ENCODE measurements at regions not wholly inside any gene's neighbourhood (a gene's known extent, or its start where the extent isn't known, plus 50 kb on each side); places are given as distances from the start of the nearest gene placed in this dataset.

GRCh38 chr11:45468267-45468856, 182.2 kb upstream of the SYT13 start:
- DNase-seq (ENCODE audit: low spot score) = no peak
- TF ChIP-seq GABPA (IDR thresholded peaks at IDR 0.05 in 1 of 2, conservative IDR thresholded peaks at IDR 0.05 in 1 of 2) (peak in 1 of 2 donors; percentile 45), CTCF (IDR thresholded peaks at IDR 0.05; ENCODE audit: low read depth, low read length, missing input control) (no peak), NR2F2 (IDR thresholded peaks at IDR 0.05) (peak; percentile 44)
- H3K27ac ChIP-seq (ENCODE audit: low read depth in 1 of 2, low read length in 2 of 2) = no peak overlapping the region

DNA sequence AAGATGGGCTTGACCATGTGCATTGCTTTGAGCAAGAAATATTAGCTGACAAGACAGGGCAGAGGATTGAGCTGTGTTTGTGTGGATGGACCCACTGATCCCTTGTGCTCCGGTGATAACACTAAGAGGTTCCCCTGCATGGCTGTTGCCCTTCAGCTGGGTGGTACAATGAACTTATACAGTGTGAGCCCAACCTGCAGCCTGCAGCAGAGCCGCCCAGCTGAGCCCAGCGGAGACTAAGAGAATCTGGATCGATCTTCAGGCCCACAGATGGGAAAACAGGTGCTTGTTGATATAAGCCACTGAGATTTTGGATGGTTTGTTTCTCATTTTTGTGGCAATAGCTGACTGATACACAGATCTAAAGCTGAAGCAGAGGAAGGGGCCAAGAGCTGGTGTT, 177.4 kb upstream of the SYT13 start:
- DNase-seq (ENCODE audit: low spot score) = no peak
- no peak for TF ChIP-seq TAF1 (conservative IDR thresholded peaks at IDR 0.05)
- TF ChIP-seq, protein P1, sequence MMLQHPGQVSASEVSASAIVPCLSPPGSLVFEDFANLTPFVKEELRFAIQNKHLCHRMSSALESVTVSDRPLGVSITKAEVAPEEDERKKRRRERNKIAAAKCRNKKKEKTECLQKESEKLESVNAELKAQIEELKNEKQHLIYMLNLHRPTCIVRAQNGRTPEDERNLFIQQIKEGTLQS (IDR thresholded peaks at IDR 0.05) = no peak
- TF ChIP-seq JUND (IDR thresholded peaks at IDR 0.05) = no peak
- TF ChIP-seq, protein P2, sequence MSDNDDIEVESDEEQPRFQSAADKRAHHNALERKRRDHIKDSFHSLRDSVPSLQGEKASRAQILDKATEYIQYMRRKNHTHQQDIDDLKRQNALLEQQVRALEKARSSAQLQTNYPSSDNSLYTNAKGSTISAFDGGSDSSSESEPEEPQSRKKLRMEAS (IDR thresholded peaks at IDR 0.05) = no peak
- TF ChIP-seq, protein P3, sequence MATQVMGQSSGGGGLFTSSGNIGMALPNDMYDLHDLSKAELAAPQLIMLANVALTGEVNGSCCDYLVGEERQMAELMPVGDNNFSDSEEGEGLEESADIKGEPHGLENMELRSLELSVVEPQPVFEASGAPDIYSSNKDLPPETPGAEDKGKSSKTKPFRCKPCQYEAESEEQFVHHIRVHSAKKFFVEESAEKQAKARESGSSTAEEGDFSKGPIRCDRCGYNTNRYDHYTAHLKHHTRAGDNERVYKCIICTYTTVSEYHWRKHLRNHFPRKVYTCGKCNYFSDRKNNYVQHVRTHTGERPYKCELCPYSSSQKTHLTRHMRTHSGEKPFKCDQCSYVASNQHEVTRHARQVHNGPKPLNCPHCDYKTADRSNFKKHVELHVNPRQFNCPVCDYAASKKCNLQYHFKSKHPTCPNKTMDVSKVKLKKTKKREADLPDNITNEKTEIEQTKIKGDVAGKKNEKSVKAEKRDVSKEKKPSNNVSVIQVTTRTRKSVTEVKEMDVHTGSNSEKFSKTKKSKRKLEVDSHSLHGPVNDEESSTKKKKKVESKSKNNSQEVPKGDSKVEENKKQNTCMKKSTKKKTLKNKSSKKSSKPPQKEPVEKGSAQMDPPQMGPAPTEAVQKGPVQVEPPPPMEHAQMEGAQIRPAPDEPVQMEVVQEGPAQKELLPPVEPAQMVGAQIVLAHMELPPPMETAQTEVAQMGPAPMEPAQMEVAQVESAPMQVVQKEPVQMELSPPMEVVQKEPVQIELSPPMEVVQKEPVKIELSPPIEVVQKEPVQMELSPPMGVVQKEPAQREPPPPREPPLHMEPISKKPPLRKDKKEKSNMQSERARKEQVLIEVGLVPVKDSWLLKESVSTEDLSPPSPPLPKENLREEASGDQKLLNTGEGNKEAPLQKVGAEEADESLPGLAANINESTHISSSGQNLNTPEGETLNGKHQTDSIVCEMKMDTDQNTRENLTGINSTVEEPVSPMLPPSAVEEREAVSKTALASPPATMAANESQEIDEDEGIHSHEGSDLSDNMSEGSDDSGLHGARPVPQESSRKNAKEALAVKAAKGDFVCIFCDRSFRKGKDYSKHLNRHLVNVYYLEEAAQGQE (IDR thresholded peaks at IDR 0.05) = no peak
- Histone ChIP-seq H3K4me1 (ENCODE audit: control insufficient read depth in 4 of 4, insufficient read depth in 4 of 4, low read length in 3 of 4) (no peaks in the 10 kb centered on the region), H3K36me3 (ENCODE audit: control insufficient read depth in 4 of 4, insufficient read depth in 3 of 4, low read depth in 1 of 4, low read length in 3 of 4) (no peaks in the 10 kb centered on the region), H3K9ac (ENCODE audit: low read depth in 1 of 2, low read length in 2 of 2) (no peak overlapping the region), H3K9me3 (ENCODE audit: control insufficient read depth in 4 of 4, low read length in 3 of 4) (no peaks in the 10 kb centered on the region), H3K4me3 (ENCODE audit: low read depth in 1 of 3, low read length in 3 of 3) (no peak overlapping the region), H3K27me3 (ENCODE audit: control insufficient read depth in 4 of 4, insufficient read depth in 4 of 4, low read length in 3 of 4) (no peaks in the 10 kb centered on the region), H3K27ac (ENCODE audit: low read depth in 1 of 2, low read length in 2 of 2) (no peak overlapping the region)
- WGBS = 94% methylated on average over 4 of the region's 4 CpGs

More at GRCh38 chr11:45468267-45468856, 182.2 kb upstream of the SYT13 start:
- no peak overlapping the region for H3K4me3 ChIP-seq (ENCODE audit: low read depth in 1 of 3, low read length in 3 of 3)
- no peaks in the 10 kb centered on the region for H3K9me3 ChIP-seq (ENCODE audit: control insufficient read depth in 4 of 4, low read length in 3 of 4)
- no peaks in the 10 kb centered on the region for H3K4me1 ChIP-seq (ENCODE audit: control insufficient read depth in 4 of 4, insufficient read depth in 4 of 4, low read length in 3 of 4)
- H3K9ac ChIP-seq (ENCODE audit: low read depth in 1 of 2, low read length in 2 of 2) = no peak overlapping the region
- WGBS = 65% methylated on average over 7 of the region's 7 CpGs
- H3K36me3 ChIP-seq (ENCODE audit: control insufficient read depth in 4 of 4, insufficient read depth in 3 of 4, low read depth in 1 of 4, low read length in 3 of 4) = no peaks in the 10 kb centered on the region
- no peaks in the 10 kb centered on the region for H3K27me3 ChIP-seq (ENCODE audit: control insufficient read depth in 4 of 4, insufficient read depth in 4 of 4, low read length in 3 of 4)

DNA sequence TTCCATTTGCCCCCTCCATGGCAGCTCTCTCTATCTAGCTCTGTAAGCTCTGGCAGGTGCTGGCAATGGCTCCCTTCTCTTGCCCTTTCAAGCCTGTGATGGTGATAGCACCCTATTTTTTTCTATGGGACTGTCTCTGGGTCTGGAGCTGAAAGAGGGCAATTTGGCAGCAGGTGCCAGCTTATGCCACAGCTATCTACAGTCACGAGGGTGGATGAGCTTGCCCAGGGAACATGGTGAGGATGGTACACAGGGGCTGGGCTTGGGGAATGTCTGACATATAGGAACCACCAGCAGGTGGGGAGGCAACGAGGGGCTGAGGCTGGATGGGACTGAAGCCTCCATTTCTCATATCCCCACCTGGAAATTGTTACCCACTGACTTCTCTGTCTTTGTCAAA, 175.4 kb upstream of the SYT13 start:
- Histone ChIP-seq H3K27me3 (ENCODE audit: control insufficient read depth in 4 of 4, insufficient read depth in 4 of 4, low read length in 3 of 4) (no peaks in the 10 kb centered on the region), H3K27ac (ENCODE audit: low read depth in 1 of 2, low read length in 2 of 2) (no peak overlapping the region), H3K4me1 (ENCODE audit: control insufficient read depth in 4 of 4, insufficient read depth in 4 of 4, low read length in 3 of 4) (no peaks in the 10 kb centered on the region), H3K36me3 (ENCODE audit: control insufficient read depth in 4 of 4, insufficient read depth in 3 of 4, low read depth in 1 of 4, low read length in 3 of 4) (no peaks in the 10 kb centered on the region), H3K9ac (ENCODE audit: low read depth in 1 of 2, low read length in 2 of 2) (no peak overlapping the region), H3K4me3 (ENCODE audit: low read depth in 1 of 3, low read length in 3 of 3) (no peak overlapping the region), H3K9me3 (ENCODE audit: control insufficient read depth in 4 of 4, low read length in 3 of 4) (no peaks in the 10 kb centered on the region)
- DNase-seq (ENCODE audit: low spot score) = no peak
- TF ChIP-seq YY1 (IDR thresholded peaks at IDR 0.05) (no peak), TAF1 (conservative IDR thresholded peaks at IDR 0.05) (no peak), NR2F2 (IDR thresholded peaks at IDR 0.05) (no peak), CTCF (IDR thresholded peaks at IDR 0.05; ENCODE audit: low read depth, low read length, missing input control) (no peak)
- TF ChIP-seq, protein P1 (IDR thresholded peaks at IDR 0.05) = no peak
- 73% methylated on average over 2 of the region's 2 CpGs for WGBS

Data from liver (tissue), 8 donors.